H1 (cell line): ENCODE measurements at regions not wholly inside any gene's neighbourhood (a gene's known extent, or its start where the extent isn't known, plus 50 kb on each side); places are given as distances from the start of the nearest gene placed in this dataset.

ENCODE experiments used
- CTCF ChIA-PET: fragments of 300-600 bp; sonication (Branson Sonifier 250); formaldehyde crosslinking; loops from one replicate; lab custom pipeline; 2021; ENCODE audit not compliant: partially characterized antibody; lab: Charles Lee
- POLR2A ChIA-PET: fragments of 300-600 bp; sonication (Branson Sonifier 250); formaldehyde crosslinking; loops from one replicate; lab custom pipeline; 2021; ENCODE audit warnings: inconsistent platforms; ENCODE audit not compliant: partially characterized antibody; lab: Charles Lee
- DNase-seq, 2 experiments: peaks; one replicate each; pipeline versions ENCODE4 v3.0.0 to v3.0.0-alpha.2; 2010 to 2022; ENCODE audit warnings: low spot score in 2 of 2, low read depth in 1 of 2, mixed read lengths in 1 of 2
- FAIRE-seq: peaks from 2 replicates; lab custom pipeline; 2011; peaks lifted over from hg19 to GRCh38; lab: Jason Lieb, UNC
- H2AFZ ChIP-seq: 2 replicates; pipeline ENCODE4 v1.8.1; 2012; ENCODE audit warnings: low read length, inconsistent platforms
- H2AK5ac ChIP-seq: 2 replicates; pipeline ENCODE4 v1.6.1; 2013; ENCODE audit warnings: low read depth, low read length
- H2BK120ac ChIP-seq: replicated peaks from 2 replicates; pipeline ENCODE3; 2013; ENCODE audit warnings: low read depth, low read length, inconsistent platforms
- H2BK12ac ChIP-seq: 2 replicates; pipeline ENCODE4 v1.6.1; 2013; ENCODE audit warnings: low read depth, low read length
- H2BK15ac ChIP-seq: 2 replicates; pipeline ENCODE4 v1.6.1; 2013; ENCODE audit warnings: low read length
- H2BK20ac ChIP-seq: 2 replicates; pipeline ENCODE4 v1.6.1; 2013; ENCODE audit warnings: low read length
- H2BK5ac ChIP-seq: 2 replicates; pipeline ENCODE4 v1.6.1; 2013; ENCODE audit warnings: low read depth, low read length
- H3K14ac ChIP-seq: 2 replicates; pipeline ENCODE4 v1.6.1; 2013; ENCODE audit warnings: inconsistent platforms; ENCODE audit not compliant: insufficient read length
- H3K18ac ChIP-seq: 2 replicates; pipeline ENCODE4 v1.6.1; 2013; ENCODE audit warnings: low read length; ENCODE audit errors: extremely low read depth
- H3K23ac ChIP-seq: 2 replicates; pipeline ENCODE4 v1.6.1; 2013; ENCODE audit warnings: inconsistent platforms; ENCODE audit not compliant: insufficient read length
- H3K23me2 ChIP-seq: 2 replicates; pipeline ENCODE4 v1.6.1; 2013; ENCODE audit warnings: low read depth, low read length
- H3K27ac ChIP-seq: 2 replicates; pipeline ENCODE4 v1.6.1; 2011; ENCODE audit warnings: low read depth, low read length, inconsistent platforms
- H3K27me3 ChIP-seq, 4 experiments: replicated peaks in 1 of 4; 1 replicate in 1 of 4; 2 replicates in 3 of 4; pipeline versions ENCODE4 v1.6.1 to v1.8.1; 2011 to 2013; ENCODE audit warnings: low read length in 3 of 4, mild to moderate bottlenecking in 3 of 4, inconsistent platforms in 2 of 4, mixed read lengths in 2 of 4, moderate library complexity in 1 of 4; ENCODE audit not compliant: control insufficient read depth in 3 of 4, insufficient read depth in 3 of 4; ENCODE audit errors: extremely low read depth in 1 of 4
- H3K36me3 ChIP-seq, 4 experiments: 2 replicates each; pipeline versions ENCODE4 v1.6.1 to v1.8.1; 2011 to 2013; ENCODE audit warnings: mild to moderate bottlenecking in 4 of 4, low read length in 3 of 4, moderate library complexity in 2 of 4, control low read depth in 1 of 4, inconsistent platforms in 1 of 4; ENCODE audit not compliant: insufficient read depth in 4 of 4, control insufficient read depth in 2 of 4
- H3K4ac ChIP-seq: replicated peaks from 2 replicates; pipeline ENCODE3; 2013; ENCODE audit warnings: low read length, low read depth, mixed read lengths, inconsistent platforms; ENCODE audit not compliant: insufficient read length
- H3K4me1 ChIP-seq, 4 experiments: replicated peaks in 1 of 4; 1 replicate in 1 of 4; 2 replicates in 3 of 4; pipeline versions ENCODE4 v1.6.1 to v1.8.1; 2011 to 2013; ENCODE audit warnings: low read length in 3 of 4, inconsistent platforms in 2 of 4, mixed read lengths in 1 of 4; ENCODE audit not compliant: insufficient read depth in 4 of 4, control insufficient read depth in 3 of 4
- H3K4me2 ChIP-seq, 2 experiments: 2 replicates each; pipeline versions ENCODE4 v1.6.1 to v1.8.1; 2011 to 2013; ENCODE audit warnings: low read depth in 2 of 2, low read length in 2 of 2, control low read depth in 1 of 2, inconsistent platforms in 1 of 2, mild to moderate bottlenecking in 1 of 2; ENCODE audit not compliant: insufficient read depth in 1 of 2
- H3K4me3 ChIP-seq, 4 experiments: fragments of 200-600, 300-600 bp in 1 of 4; sonication (generic), shearing (Covaris generic), sonication (Bioruptor Twin) in 1 of 4; 2 replicates each; pipeline versions ENCODE4 v1.5.1 to v1.8.1; 2011 to 2016; ENCODE audit warnings: low read length in 4 of 4, low read depth in 3 of 4, control low read depth in 2 of 4, inconsistent platforms in 2 of 4, mild to moderate bottlenecking in 2 of 4, mixed read lengths in 1 of 4, moderate library complexity in 1 of 4; ENCODE audit not compliant: insufficient read depth in 2 of 4; ENCODE audit errors: extremely low read depth in 1 of 4
- H3K56ac ChIP-seq: replicated peaks from 2 replicates; pipeline ENCODE3; 2013; ENCODE audit warnings: low read depth, mild to moderate bottlenecking, mixed read lengths, low read length, inconsistent platforms; ENCODE audit not compliant: insufficient read length
- H3K79me1 ChIP-seq: 2 replicates; pipeline ENCODE4 v1.6.1; 2013; ENCODE audit warnings: low read depth, low read length, control low read depth
- H3K79me2 ChIP-seq, 2 experiments: 2 replicates each; pipeline versions ENCODE4 v1.6.1 to v1.8.1; 2012 to 2013; ENCODE audit warnings: low read length in 2 of 2, mild to moderate bottlenecking in 2 of 2, inconsistent platforms in 1 of 2; ENCODE audit not compliant: insufficient read depth in 2 of 2, control insufficient read depth in 1 of 2
- H3K9ac ChIP-seq, 4 experiments: replicated peaks in 1 of 4; 1 replicate in 1 of 4; 2 replicates in 3 of 4; pipeline versions ENCODE4 v1.6.1 to v1.8.1; 2011 to 2013; ENCODE audit warnings: low read depth in 3 of 4, low read length in 3 of 4, control low read depth in 2 of 4, mild to moderate bottlenecking in 2 of 4, moderate library complexity in 2 of 4, inconsistent platforms in 1 of 4; ENCODE audit errors: extremely low read depth in 1 of 4
- H3K9me3 ChIP-seq, 2 experiments: 2 replicates each; pipeline versions ENCODE4 v1.6.1 to v1.8.1; 2012 to 2013; ENCODE audit warnings: mild to moderate bottlenecking in 2 of 2, moderate library complexity in 2 of 2, control low read depth in 1 of 2, inconsistent platforms in 1 of 2, low read depth in 1 of 2, low read length in 1 of 2, mixed read lengths in 1 of 2; ENCODE audit not compliant: insufficient read depth in 2 of 2
- H4K20me1 ChIP-seq, 2 experiments: replicated peaks in 1 of 2; 2 replicates each; pipeline versions ENCODE3 to v1.8.1; 2011 to 2013; ENCODE audit warnings: inconsistent platforms in 2 of 2, low read length in 2 of 2, mild to moderate bottlenecking in 1 of 2; ENCODE audit not compliant: insufficient read depth in 2 of 2, control insufficient read depth in 1 of 2
- H4K5ac ChIP-seq: 2 replicates; pipeline ENCODE4 v1.6.1; 2013; ENCODE audit warnings: low read length, low read depth, mixed read lengths, inconsistent platforms; ENCODE audit not compliant: insufficient read length
- H4K8ac ChIP-seq: 2 replicates; pipeline ENCODE4 v1.8.0; 2013; ENCODE audit warnings: mild to moderate bottlenecking, moderate library complexity, low read length, inconsistent platforms; ENCODE audit not compliant: insufficient read depth; ENCODE audit errors: extremely low read depth
- H4K91ac ChIP-seq: replicated peaks from 2 replicates; pipeline ENCODE3; 2013; ENCODE audit warnings: low read length, mixed read lengths, inconsistent platforms; ENCODE audit not compliant: insufficient read length
- CBX5 ChIP-seq: fragments of 300-800, 300-1000 bp; sonication (generic); IDR thresholded peaks from 2 replicates; pipeline ENCODE4 v1.7.1; 2016; ENCODE audit warnings: antibody characterized with exemption, low read length, low read depth
- FOSL1 ChIP-seq: IDR thresholded peaks from 2 replicates; pipeline ENCODE4 v1.6.1; 2011; ENCODE audit warnings: mild to moderate bottlenecking, low read depth, low read length, moderate library complexity; ENCODE audit not compliant: insufficient read depth
- MAX ChIP-seq: IDR thresholded peaks from 2 replicates; pipeline ENCODE4 v1.6.1; 2012; ENCODE audit warnings: inconsistent platforms
- RAD21 ChIP-seq, 2 experiments: IDR thresholded peaks in 1 of 2; conservative IDR thresholded peaks in 1 of 2; 2 replicates each; pipeline ENCODE4 v1.6.1; 2011; ENCODE audit warnings: low read depth in 2 of 2, low read length in 2 of 2, improper control_type of control experiment in 1 of 2, inconsistent platforms in 1 of 2, mild to moderate bottlenecking in 1 of 2, moderate library complexity in 1 of 2
- RXRA ChIP-seq: IDR thresholded peaks from 2 replicates; pipeline ENCODE4 v1.6.1; 2011; ENCODE audit warnings: low read depth, mild to moderate bottlenecking, low read length, moderate library complexity; ENCODE audit not compliant: insufficient read depth
- SIRT6 ChIP-seq: IDR thresholded peaks from one replicate; pipeline ENCODE4 v1.7.1; 2012; ENCODE audit warnings: low read length, inconsistent platforms
- TBP ChIP-seq: IDR thresholded peaks from 2 replicates; pipeline ENCODE4 v1.6.1; 2011; ENCODE audit warnings: low read depth, low read length, improper control_type of control experiment
- WGBS, 2 experiments: shearing (Covaris generic) in 1 of 2; methylation state at CpG; one replicate each; pipeline versions ENCODE4 v1.1.6 to v1.1.7; 2013 to 2015; ENCODE audit warnings: low lambda C conversion rate in 2 of 2, mixed read lengths in 2 of 2, inconsistent platforms in 1 of 2, low coverage in 1 of 2, missing lambda C conversion rate in 1 of 2; ENCODE audit not compliant: insufficient replicate concordance in 2 of 2, insufficient coverage in 1 of 2, insufficient read length in 1 of 2; ENCODE audit errors: extremely low coverage in 1 of 2, missing lambda C conversion rate in 1 of 2; 5-methylcytosine and 5-hydroxymethylcytosine counted together

GRCh38 chr3:145967043-145967442, 193.9 kb downstream of the PLOD2 start:
- Histone ChIP-seq H2BK5ac (no peak overlapping the region), H4K5ac (no peak overlapping the region), H3K9ac (no peak overlapping the region), H3K23me2 (no peaks in the 10 kb centered on the region), H3K18ac (no peak overlapping the region), H3K23ac (no peak overlapping the region), H4K8ac (no peak overlapping the region), H2BK20ac (no peak overlapping the region), H2AFZ (no peak overlapping the region), H3K27me3 (no peaks in the 10 kb centered on the region), H3K27ac (no peak overlapping the region), H2AK5ac (no peak overlapping the region), H3K4me3 (no peak overlapping the region), H3K36me3 (no peaks in the 10 kb centered on the region), H3K56ac (no peak overlapping the region), H3K79me1 (no peaks in the 10 kb centered on the region), H3K4me2 (no peak overlapping the region), H4K20me1 (no peaks in the 10 kb centered on the region), H2BK120ac (no peak overlapping the region), H2BK15ac (no peak overlapping the region), H3K4me1 (no peaks in the 10 kb centered on the region), H4K91ac (no peak overlapping the region), H3K79me2 (no peaks in the 10 kb centered on the region), H3K9me3 (no peaks in the 10 kb centered on the region), H3K4ac (no peak overlapping the region), H2BK12ac (no peak overlapping the region), H3K14ac (no peak overlapping the region)
- DNase-seq = no peak
- no peak for FAIRE-seq
- CTCF ChIA-PET = no interaction called here
- TF ChIP-seq RXRA = no peak
- no peak for TF ChIP-seq RAD21 (IDR thresholded peaks at IDR 0.05 in 1 of 2, conservative IDR thresholded peaks at IDR 0.05 in 1 of 2; ENCODE audit: low read depth in 2 of 2, low read length in 2 of 2)
- TF ChIP-seq CBX5 = no peak
- no peak for TF ChIP-seq SIRT6
- TF ChIP-seq FOSL1 = no peak
- no peak for TF ChIP-seq MAX
- TF ChIP-seq TBP = no peak
- WGBS, 2 experiments = 96% methylated on average over 3 of the region's 3 CpGs; no CpG with 5 or more reads in 1 of the 2 experiments
- POLR2A ChIA-PET = no interaction called here
